K562 (cell line): ENCODE measurements at regions not wholly inside any gene's neighbourhood (a gene's known extent, or its start where the extent isn't known, plus 50 kb on each side); places are given as distances from the start of the nearest gene placed in this dataset.

ENCODE experiments used
- ATAC-seq: fragments of 200-7000 bp; cut with Tn5 transposase; 3 replicates; pipeline ENCODE4 v1.9.1; 2020; ENCODE audit warnings: moderate library complexity
- BruUV-seq: library from RNA; stranded (reverse); fragments of 400-500 nt; replicated peaks from 2 replicates; lab custom pipeline; 2021; lab: Mats Ljungman, UMichigan
- CTCF ChIA-PET: fragments of 300-600 bp; formaldehyde crosslinking; extraction: SDS; loops from one replicate; lab custom pipeline; 2021; ENCODE audit warnings: low intra/inter-chr PET ratio; lab: Yijun Ruan, JAX
- POLR2A ChIA-PET: fragments of 300-600, 350-650 bp; sonication (Branson Sonifier 250); formaldehyde crosslinking; extraction: SDS; loops from one replicate; lab custom pipeline; 2021; ENCODE audit warnings: antibody characterized with exemption, inconsistent platforms; lab: Yijun Ruan, JAX
- DNase-seq, 4 experiments: peaks; one replicate each; pipeline versions ENCODE4 v3.0.0 to v3.0.0-alpha.2; 2011 to 2018; ENCODE audit warnings: low spot score in 3 of 4, mixed read lengths in 3 of 4; ENCODE audit errors: extremely low read depth in 1 of 4
- FAIRE-seq: peaks from 2 replicates; lab custom pipeline; 2011; peaks lifted over from hg19 to GRCh38; lab: Jason Lieb, UNC
- H2AFZ ChIP-seq: 2 replicates; pipeline ENCODE4 v1.6.0; 2011; ENCODE audit warnings: low read depth, low read length, control low read depth, inconsistent platforms
- H3K27ac ChIP-seq: fragments of 200-600 bp; 3 replicates; pipeline ENCODE4 v1.8.0; 2011; ENCODE audit warnings: low read depth, mild to moderate bottlenecking, control low read depth, inconsistent platforms, low read length, moderate library complexity, mixed read lengths; ENCODE audit errors: extremely low read depth
- H3K27me3 ChIP-seq, 2 experiments: fragments of 300-600 bp in 1 of 2; 2 replicates in 1 of 2; 3 replicates in 1 of 2; pipeline versions ENCODE4 v1.6.0 to v1.8.0; 2011; ENCODE audit warnings: inconsistent platforms in 2 of 2, low read length in 2 of 2, mild to moderate bottlenecking in 1 of 2, mixed read lengths in 1 of 2, moderate library complexity in 1 of 2; ENCODE audit not compliant: control insufficient read depth in 2 of 2, insufficient read depth in 2 of 2
- H3K36me3 ChIP-seq: fragments of 300-600 bp; 3 replicates; pipeline ENCODE4 v1.8.0; 2011; ENCODE audit warnings: mild to moderate bottlenecking, low read length, inconsistent platforms; ENCODE audit not compliant: control insufficient read depth, insufficient read depth
- H3K4me1 ChIP-seq, 2 experiments: fragments of 200-600 bp in 1 of 2; replicated peaks in 1 of 2; 2 replicates in 1 of 2; 3 replicates in 1 of 2; pipeline versions ENCODE4 v1.5.1 to v1.8.0; 2011; ENCODE audit warnings: inconsistent platforms in 2 of 2, low read length in 2 of 2, mild to moderate bottlenecking in 1 of 2, mixed read lengths in 1 of 2, moderate library complexity in 1 of 2; ENCODE audit not compliant: control insufficient read depth in 2 of 2, insufficient read depth in 2 of 2
- H3K4me2 ChIP-seq: 2 replicates; pipeline ENCODE4 v1.6.1; 2011; ENCODE audit warnings: low read length, control low read depth, inconsistent platforms, mixed read lengths; ENCODE audit not compliant: insufficient read depth
- H3K4me3 ChIP-seq: fragments of 200-600 bp; sonication (generic), shearing (Covaris generic); 2 replicates; pipeline ENCODE4 v1.5.1; 2016; ENCODE audit warnings: control low read depth, inconsistent platforms
- H3K79me2 ChIP-seq: fragments of 200-600 bp; 3 replicates; pipeline ENCODE4 v1.8.0; 2011; ENCODE audit warnings: low read length, inconsistent platforms; ENCODE audit not compliant: control insufficient read depth, insufficient read depth
- H3K9ac ChIP-seq, 2 experiments: 2 replicates each; pipeline versions ENCODE4 v1.6.0 to v1.6.1; 2011; ENCODE audit warnings: low read depth in 2 of 2, low read length in 2 of 2, control low read depth in 1 of 2, inconsistent platforms in 1 of 2, mild to moderate bottlenecking in 1 of 2, mixed read lengths in 1 of 2; ENCODE audit not compliant: insufficient read depth in 1 of 2
- H3K9me1 ChIP-seq: one replicate; pipeline ENCODE4 v1.6.0; 2011; ENCODE audit warnings: inconsistent platforms, mild to moderate bottlenecking, low read length, moderate library complexity; ENCODE audit not compliant: control insufficient read depth, insufficient read depth
- H3K9me3 ChIP-seq: replicated peaks from 2 replicates; pipeline ENCODE4 v1.5.1; 2011; ENCODE audit warnings: low read depth, low read length, inconsistent platforms; ENCODE audit not compliant: control insufficient read depth, insufficient read depth
- H4K20me1 ChIP-seq: replicated peaks from 2 replicates; pipeline ENCODE4 v1.6.1; 2011; ENCODE audit warnings: low read length, inconsistent platforms, mixed read lengths; ENCODE audit not compliant: control insufficient read depth, insufficient read depth
- BDP1 ChIP-seq: IDR thresholded peaks from 3 replicates; pipeline ENCODE4 v1.6.1; 2011; ENCODE audit not compliant: insufficient read length, insufficient read depth
- EP300 ChIP-seq: IDR thresholded peaks from 2 replicates; pipeline ENCODE4 v1.6.1; 2012; ENCODE audit warnings: low read length, improper control_type of control experiment
- FOXM1 ChIP-seq, 2 experiments: fragments of 450-650 bp in 1 of 2; sonication (generic) in 1 of 2; formaldehyde crosslinking in 1 of 2; IDR thresholded peaks; 2 replicates each; pipeline versions ENCODE4 v1.6.1 to v1.9.0; 2017 to 2022; ENCODE audit warnings: low read depth in 2 of 2, mild to moderate bottlenecking in 2 of 2, missing genetic modification reagents in 1 of 2, moderate library complexity in 1 of 2
- FOXP1 ChIP-seq: sonication (generic); formaldehyde crosslinking; IDR thresholded peaks from 2 replicates; pipeline ENCODE4 v1.8.0; 2022; ENCODE audit warnings: mild to moderate bottlenecking, missing genetic modification reagents
- HNRNPK ChIP-seq: fragments of 200-400 bp; formaldehyde crosslinking; IDR thresholded peaks from one replicate; pipeline ENCODE4 v1.6.1; 2018; ENCODE audit warnings: mild to moderate bottlenecking, low read depth, low read length; ENCODE audit not compliant: poor library complexity, severe bottlenecking
- HSF4 ChIP-seq: fragments of 250-450 bp; sonication (Bioruptor Pico); IDR thresholded peaks from 2 replicates; pipeline ENCODE4 v2.1.2; 2022; ENCODE audit warnings: mild to moderate bottlenecking, moderate library complexity, borderline replicate concordance
- SUPT5H ChIP-seq: fragments of 450-650 bp; IDR thresholded peaks from 2 replicates; pipeline ENCODE4 v1.6.1; 2016
- ZNF354B ChIP-seq: fragments of 250-450 bp; sonication (Bioruptor Pico); IDR thresholded peaks from 2 replicates; pipeline ENCODE4 v1.4.0; 2020
- WGBS: fragments of 100-300 bp; shearing (Covaris generic); methylation state at CpG from one replicate; pipeline ENCODE4 v1.1.6; 2016; ENCODE audit warnings: low coverage, mixed read lengths; ENCODE audit not compliant: insufficient coverage; ENCODE audit errors: missing lambda C conversion rate; 5-methylcytosine and 5-hydroxymethylcytosine counted together
- in situ Hi-C: fragments of 300-500 bp; cut with MboI; formaldehyde crosslinking; loops from 4 replicates; pipeline ENCODE4 v1.15.0; 2018; ENCODE audit warnings: inconsistent platforms, mixed read lengths
- intact Hi-C: fragments of 100-400 bp; cut with micrococcal nuclease; formaldehyde crosslinking; loops from 2 replicates; pipeline ENCODE4 v1.14.2; 2022
- TF ChIP-seq, protein P1 (sequence below): fragments of 250-450 bp; sonication (Bioruptor Pico); IDR thresholded peaks from 2 replicates; pipeline ENCODE4 v1.5.0; 2021
- TF ChIP-seq, protein P2 (sequence below), 2 experiments: IDR thresholded peaks; 2 replicates each; pipeline ENCODE4 v1.6.1; 2012; ENCODE audit warnings: improper control_type of control experiment in 2 of 2, low read depth in 2 of 2, low read length in 2 of 2, borderline replicate concordance in 1 of 2
- TF ChIP-seq, protein P3 (sequence below), 2 experiments: fragments of 450-650 bp; IDR thresholded peaks; 2 replicates each; pipeline ENCODE4 v1.6.1; 2018; ENCODE audit warnings: mild to moderate bottlenecking in 2 of 2, low read depth in 1 of 2; ENCODE audit not compliant: partially characterized antibody in 2 of 2
- TF ChIP-seq, protein P4 (sequence below): fragments of 250-450 bp; sonication (Bioruptor Pico); IDR thresholded peaks from 2 replicates; pipeline ENCODE4 v1.8.0; 2021; ENCODE audit warnings: moderate library complexity, mild to moderate bottlenecking, inconsistent platforms

DNA sequence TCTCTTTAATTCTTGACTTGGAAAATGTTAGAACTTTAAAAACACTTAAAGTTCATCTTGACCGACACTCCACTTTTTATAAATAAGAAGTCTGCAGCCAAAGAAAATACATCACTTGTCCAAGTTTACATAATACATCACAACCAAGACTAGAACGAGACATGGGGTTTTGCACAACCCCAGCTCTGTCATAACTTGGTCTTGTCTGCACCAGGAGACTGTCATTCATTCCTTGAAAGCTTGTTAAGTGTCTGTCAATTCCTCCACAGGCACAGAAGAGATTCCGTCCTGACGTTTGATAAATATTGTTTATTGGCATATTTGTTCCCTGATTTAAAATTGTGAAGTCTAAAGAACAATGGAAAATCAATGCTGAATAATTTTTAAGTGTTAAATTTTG is 139.5 kb upstream of the SETBP1 start (continued):
- TF ChIP-seq, protein P1, sequence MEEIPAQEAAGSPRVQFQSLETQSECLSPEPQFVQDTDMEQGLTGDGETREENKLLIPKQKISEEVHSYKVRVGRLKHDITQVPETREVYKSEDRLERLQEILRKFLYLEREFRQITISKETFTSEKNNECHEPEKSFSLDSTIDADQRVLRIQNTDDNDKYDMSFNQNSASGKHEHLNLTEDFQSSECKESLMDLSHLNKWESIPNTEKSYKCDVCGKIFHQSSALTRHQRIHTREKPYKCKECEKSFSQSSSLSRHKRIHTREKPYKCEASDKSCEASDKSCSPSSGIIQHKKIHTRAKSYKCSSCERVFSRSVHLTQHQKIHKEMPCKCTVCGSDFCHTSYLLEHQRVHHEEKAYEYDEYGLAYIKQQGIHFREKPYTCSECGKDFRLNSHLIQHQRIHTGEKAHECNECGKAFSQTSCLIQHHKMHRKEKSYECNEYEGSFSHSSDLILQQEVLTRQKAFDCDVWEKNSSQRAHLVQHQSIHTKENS (CRISPR knock-in tag), result no peak

DNA sequence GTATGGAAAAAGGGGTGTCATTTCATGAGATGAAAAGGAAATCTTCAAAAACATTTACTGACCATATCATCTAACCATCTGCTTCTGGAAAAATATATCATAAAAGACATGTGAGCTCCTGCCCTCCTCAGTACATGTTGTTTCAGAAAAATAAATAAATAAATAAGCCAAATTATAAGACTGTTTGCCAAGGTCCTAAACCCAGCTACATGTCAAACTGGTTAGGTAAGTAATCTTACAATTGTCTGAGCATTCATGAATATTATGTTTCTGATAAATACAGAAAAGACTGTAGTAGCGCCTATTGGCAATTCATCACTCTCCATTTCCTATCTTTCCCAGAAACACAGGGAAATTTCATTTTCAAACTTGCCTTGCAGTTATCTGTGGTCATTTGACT is 138.9 kb upstream of the SETBP1 start:
- H3K36me3 ChIP-seq, result no peaks in the 10 kb centered on the region
- POLR2A ChIA-PET, result no interaction called here
- H3K79me2 ChIP-seq, result no peaks in the 10 kb centered on the region
- ATAC-seq (no peak), DNase-seq (no peak), FAIRE-seq (no peak)
- BruUV-seq, result no TSS peak
- in situ Hi-C loops, result no loop called here
- WGBS, result 0% methylated on average over 1 of the region's 1 CpG
- no peak overlapping the region for H3K4me2 ChIP-seq
- H3K4me1 ChIP-seq, result no peaks in the 10 kb centered on the region
- H3K27ac ChIP-seq, result no peak overlapping the region
- intact Hi-C loops, result no loop called here
- CTCF ChIA-PET, result no interaction called here
- no peaks in the 10 kb centered on the region for H4K20me1 ChIP-seq
- no peak overlapping the region for H2AFZ ChIP-seq
- H3K9me3 ChIP-seq, result no peaks in the 10 kb centered on the region
- H3K4me3 ChIP-seq, result no peak overlapping the region
- H3K27me3 ChIP-seq, result no peaks in the 10 kb centered on the region
- no peak overlapping the region for H3K9ac ChIP-seq
- H3K9me1 ChIP-seq, result no peaks in the 10 kb centered on the region
- TF ChIP-seq, protein P2, sequence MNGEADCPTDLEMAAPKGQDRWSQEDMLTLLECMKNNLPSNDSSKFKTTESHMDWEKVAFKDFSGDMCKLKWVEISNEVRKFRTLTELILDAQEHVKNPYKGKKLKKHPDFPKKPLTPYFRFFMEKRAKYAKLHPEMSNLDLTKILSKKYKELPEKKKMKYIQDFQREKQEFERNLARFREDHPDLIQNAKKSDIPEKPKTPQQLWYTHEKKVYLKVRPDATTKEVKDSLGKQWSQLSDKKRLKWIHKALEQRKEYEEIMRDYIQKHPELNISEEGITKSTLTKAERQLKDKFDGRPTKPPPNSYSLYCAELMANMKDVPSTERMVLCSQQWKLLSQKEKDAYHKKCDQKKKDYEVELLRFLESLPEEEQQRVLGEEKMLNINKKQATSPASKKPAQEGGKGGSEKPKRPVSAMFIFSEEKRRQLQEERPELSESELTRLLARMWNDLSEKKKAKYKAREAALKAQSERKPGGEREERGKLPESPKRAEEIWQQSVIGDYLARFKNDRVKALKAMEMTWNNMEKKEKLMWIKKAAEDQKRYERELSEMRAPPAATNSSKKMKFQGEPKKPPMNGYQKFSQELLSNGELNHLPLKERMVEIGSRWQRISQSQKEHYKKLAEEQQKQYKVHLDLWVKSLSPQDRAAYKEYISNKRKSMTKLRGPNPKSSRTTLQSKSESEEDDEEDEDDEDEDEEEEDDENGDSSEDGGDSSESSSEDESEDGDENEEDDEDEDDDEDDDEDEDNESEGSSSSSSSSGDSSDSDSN (IDR thresholded peaks at IDR 0.05; ENCODE audit: borderline replicate concordance in 1 of 2, low read depth in 2 of 2, low read length in 2 of 2), result no peak
- TF ChIP-seq HNRNPK (no peak), EP300 (no peak), BDP1 (no peak), FOXM1 (IDR thresholded peaks at IDR 0.05; ENCODE audit: low read depth) (no peak), FOXM1 (CRISPR knock-in tag; IDR thresholded peaks at IDR 0.05; ENCODE audit: low read depth) (no peak), ZNF354B (CRISPR knock-in tag) (no peak), HSF4 (CRISPR knock-in tag) (no peak), FOXP1 (CRISPR knock-in tag) (no peak), SUPT5H (no peak)
- TF ChIP-seq, protein P3, sequence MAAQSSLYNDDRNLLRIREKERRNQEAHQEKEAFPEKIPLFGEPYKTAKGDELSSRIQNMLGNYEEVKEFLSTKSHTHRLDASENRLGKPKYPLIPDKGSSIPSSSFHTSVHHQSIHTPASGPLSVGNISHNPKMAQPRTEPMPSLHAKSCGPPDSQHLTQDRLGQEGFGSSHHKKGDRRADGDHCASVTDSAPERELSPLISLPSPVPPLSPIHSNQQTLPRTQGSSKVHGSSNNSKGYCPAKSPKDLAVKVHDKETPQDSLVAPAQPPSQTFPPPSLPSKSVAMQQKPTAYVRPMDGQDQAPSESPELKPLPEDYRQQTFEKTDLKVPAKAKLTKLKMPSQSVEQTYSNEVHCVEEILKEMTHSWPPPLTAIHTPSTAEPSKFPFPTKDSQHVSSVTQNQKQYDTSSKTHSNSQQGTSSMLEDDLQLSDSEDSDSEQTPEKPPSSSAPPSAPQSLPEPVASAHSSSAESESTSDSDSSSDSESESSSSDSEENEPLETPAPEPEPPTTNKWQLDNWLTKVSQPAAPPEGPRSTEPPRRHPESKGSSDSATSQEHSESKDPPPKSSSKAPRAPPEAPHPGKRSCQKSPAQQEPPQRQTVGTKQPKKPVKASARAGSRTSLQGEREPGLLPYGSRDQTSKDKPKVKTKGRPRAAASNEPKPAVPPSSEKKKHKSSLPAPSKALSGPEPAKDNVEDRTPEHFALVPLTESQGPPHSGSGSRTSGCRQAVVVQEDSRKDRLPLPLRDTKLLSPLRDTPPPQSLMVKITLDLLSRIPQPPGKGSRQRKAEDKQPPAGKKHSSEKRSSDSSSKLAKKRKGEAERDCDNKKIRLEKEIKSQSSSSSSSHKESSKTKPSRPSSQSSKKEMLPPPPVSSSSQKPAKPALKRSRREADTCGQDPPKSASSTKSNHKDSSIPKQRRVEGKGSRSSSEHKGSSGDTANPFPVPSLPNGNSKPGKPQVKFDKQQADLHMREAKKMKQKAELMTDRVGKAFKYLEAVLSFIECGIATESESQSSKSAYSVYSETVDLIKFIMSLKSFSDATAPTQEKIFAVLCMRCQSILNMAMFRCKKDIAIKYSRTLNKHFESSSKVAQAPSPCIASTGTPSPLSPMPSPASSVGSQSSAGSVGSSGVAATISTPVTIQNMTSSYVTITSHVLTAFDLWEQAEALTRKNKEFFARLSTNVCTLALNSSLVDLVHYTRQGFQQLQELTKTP (IDR thresholded peaks at IDR 0.05; ENCODE audit: low read depth in 1 of 2, partially characterized antibody in 2 of 2), result no peak
- TF ChIP-seq, protein P4, sequence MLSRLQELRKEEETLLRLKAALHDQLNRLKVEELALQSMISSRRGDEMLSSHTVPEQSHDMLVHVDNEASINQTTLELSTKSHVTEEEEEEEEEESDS (CRISPR knock-in tag), result no peak
